ENCODE measurements at regions not wholly inside any gene's neighbourhood (a gene's known extent, or its start where the extent isn't known, plus 50 kb on each side); places are given as distances from the start of the nearest gene placed in this dataset.

DNA sequence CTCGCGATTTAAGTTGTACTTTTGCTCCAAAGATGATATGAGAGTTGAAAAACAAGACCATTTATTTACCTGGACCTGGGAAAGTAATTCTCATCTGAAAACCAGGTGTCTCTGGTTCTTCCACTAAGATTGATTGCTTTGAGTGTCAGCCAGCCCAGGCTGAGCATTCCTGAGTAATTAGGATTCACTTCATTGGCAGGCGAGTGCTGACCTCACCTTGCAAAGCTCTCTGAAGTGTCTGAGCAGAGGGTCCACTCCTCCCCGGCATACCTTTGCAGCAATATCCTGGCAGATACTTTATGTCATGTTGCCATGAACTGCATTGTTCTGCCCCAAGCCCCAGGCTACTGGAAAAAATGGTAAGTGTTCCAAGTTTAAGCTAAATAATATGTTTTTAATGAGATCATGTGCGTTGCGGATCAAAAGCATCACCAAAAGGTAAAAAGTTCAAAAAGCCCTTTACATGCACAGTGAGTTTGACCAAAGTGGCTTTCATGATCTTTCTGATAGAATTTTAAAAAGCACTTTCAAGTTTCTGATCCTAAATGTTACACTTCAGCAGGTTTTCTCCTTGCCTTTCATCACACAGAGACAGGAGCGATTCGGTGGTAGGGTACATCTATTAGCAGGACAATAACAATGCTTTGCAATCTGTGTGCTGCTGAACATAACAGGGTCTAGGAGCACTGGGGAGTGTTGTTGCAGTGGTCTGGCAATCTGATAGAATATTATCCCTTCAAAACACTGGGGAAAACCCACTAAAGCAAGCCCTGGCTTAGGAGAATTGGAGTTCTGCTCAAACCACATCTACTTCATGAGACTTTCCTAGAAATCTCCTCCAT is 127.8 kb upstream of the EEF1E1 start:
- H3K9me3 ChIP-seq (ENCODE audit: insufficient read depth, low read depth, low read length) = no peaks in the 10 kb centered on the region
- no peak overlapping the region for H2AFZ ChIP-seq (ENCODE audit: low read length)
- H3K4me2 ChIP-seq (ENCODE audit: low read depth, low read length, poor library complexity, severe bottlenecking) = no peak overlapping the region
- H3K79me2 ChIP-seq (ENCODE audit: insufficient read depth, low read length) = no peaks in the 10 kb centered on the region
- H3K9ac ChIP-seq (ENCODE audit: low read depth, low read length, poor library complexity, severe bottlenecking) = no peak overlapping the region
- no peak for TF ChIP-seq EZH2phosphoT487 (IDR thresholded peaks at IDR 0.05; ENCODE audit: borderline replicate concordance)
- TF ChIP-seq, protein P1, sequence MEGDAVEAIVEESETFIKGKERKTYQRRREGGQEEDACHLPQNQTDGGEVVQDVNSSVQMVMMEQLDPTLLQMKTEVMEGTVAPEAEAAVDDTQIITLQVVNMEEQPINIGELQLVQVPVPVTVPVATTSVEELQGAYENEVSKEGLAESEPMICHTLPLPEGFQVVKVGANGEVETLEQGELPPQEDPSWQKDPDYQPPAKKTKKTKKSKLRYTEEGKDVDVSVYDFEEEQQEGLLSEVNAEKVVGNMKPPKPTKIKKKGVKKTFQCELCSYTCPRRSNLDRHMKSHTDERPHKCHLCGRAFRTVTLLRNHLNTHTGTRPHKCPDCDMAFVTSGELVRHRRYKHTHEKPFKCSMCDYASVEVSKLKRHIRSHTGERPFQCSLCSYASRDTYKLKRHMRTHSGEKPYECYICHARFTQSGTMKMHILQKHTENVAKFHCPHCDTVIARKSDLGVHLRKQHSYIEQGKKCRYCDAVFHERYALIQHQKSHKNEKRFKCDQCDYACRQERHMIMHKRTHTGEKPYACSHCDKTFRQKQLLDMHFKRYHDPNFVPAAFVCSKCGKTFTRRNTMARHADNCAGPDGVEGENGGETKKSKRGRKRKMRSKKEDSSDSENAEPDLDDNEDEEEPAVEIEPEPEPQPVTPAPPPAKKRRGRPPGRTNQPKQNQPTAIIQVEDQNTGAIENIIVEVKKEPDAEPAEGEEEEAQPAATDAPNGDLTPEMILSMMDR (conservative IDR thresholded peaks at IDR 0.05; ENCODE audit: low read length) = no peak
- H4K20me1 ChIP-seq (ENCODE audit: insufficient read depth, low read length, poor library complexity, severe bottlenecking) = no peaks in the 10 kb centered on the region
- no peaks in the 10 kb centered on the region for H3K27me3 ChIP-seq (ENCODE audit: insufficient read depth, low read length, poor library complexity, severe bottlenecking)
- no peak overlapping the region for H3K4me3 ChIP-seq (ENCODE audit: low read length, poor library complexity, severe bottlenecking)
- no peaks in the 10 kb centered on the region for H3K36me3 ChIP-seq (ENCODE audit: insufficient read depth, low read length)
- no peaks in the 10 kb centered on the region for H3K9me2 ChIP-seq (replicated peaks; ENCODE audit: low read depth, low read length)
- no peaks in the 10 kb centered on the region for H3K4me1 ChIP-seq (ENCODE audit: insufficient read depth, low read length, poor library complexity, severe bottlenecking)
- H3F3A ChIP-seq (ENCODE audit: low read depth) = no peaks in the 10 kb centered on the region

DNA sequence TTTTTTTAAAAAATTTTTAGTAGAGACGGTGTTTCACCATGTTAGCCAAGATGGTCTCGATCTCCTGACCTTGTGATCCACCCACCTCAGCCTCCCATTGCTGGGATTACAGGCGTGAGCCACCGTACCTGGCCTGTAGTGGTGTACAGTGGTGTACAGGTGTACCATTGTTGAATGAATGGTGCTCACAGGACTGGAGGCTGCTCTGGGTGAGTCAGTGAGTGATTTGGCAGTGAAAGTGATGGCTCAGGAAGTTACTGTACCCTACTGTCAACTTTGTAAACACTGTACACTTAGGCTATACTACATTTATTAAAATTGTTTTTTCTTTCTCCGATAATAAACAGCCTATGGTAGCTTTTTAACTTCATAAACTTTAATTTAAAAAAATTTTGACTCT is 122.8 kb upstream of the EEF1E1 start:
- H3K4me3 ChIP-seq (ENCODE audit: low read length, poor library complexity, severe bottlenecking) = no peak overlapping the region
- TF ChIP-seq EZH2phosphoT487 (IDR thresholded peaks at IDR 0.05; ENCODE audit: borderline replicate concordance) = no peak
- TF ChIP-seq, protein P1 (conservative IDR thresholded peaks at IDR 0.05; ENCODE audit: low read length) = no peak
- H3K27me3 ChIP-seq (ENCODE audit: insufficient read depth, low read length, poor library complexity, severe bottlenecking) = no peaks in the 10 kb centered on the region
- no peaks in the 10 kb centered on the region for H3K79me2 ChIP-seq (ENCODE audit: insufficient read depth, low read length)
- H3K4me1 ChIP-seq (ENCODE audit: insufficient read depth, low read length, poor library complexity, severe bottlenecking) = no peaks in the 10 kb centered on the region
- no peaks in the 10 kb centered on the region for H3K36me3 ChIP-seq (ENCODE audit: insufficient read depth, low read length)
- no peak overlapping the region for H3K9ac ChIP-seq (ENCODE audit: low read depth, low read length, poor library complexity, severe bottlenecking)
- no peaks in the 10 kb centered on the region for H4K20me1 ChIP-seq (ENCODE audit: insufficient read depth, low read length, poor library complexity, severe bottlenecking)
- no peaks in the 10 kb centered on the region for H3K9me2 ChIP-seq (replicated peaks; ENCODE audit: low read depth, low read length)
- H3K9me3 ChIP-seq (ENCODE audit: insufficient read depth, low read depth, low read length) = no peaks in the 10 kb centered on the region
- H2AFZ ChIP-seq (ENCODE audit: low read length) = no peak overlapping the region
- no peaks in the 10 kb centered on the region for H3F3A ChIP-seq (ENCODE audit: low read depth)
- H3K4me2 ChIP-seq (ENCODE audit: low read depth, low read length, poor library complexity, severe bottlenecking) = no peak overlapping the region

DNA sequence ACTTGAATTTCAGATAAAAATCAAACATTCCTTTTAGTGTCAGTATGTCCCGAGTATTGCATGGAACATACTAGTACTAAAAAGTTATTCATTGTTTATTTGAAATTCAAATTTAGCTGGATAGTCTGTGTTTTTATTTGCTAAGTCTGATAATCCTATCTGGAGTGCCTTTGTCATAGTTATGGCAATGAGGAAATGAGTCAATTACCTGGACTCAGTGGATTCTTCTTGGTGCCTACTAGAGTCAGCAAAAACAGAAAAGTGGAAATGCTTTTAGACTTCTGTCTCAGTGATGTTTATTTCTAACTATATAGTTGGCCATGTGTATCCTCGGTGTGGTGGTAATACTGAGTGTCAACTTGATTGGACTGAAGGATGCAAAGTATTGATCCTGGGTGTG is 121.3 kb upstream of the EEF1E1 start:
- H3K9me3 ChIP-seq (ENCODE audit: insufficient read depth, low read depth, low read length) = no peaks in the 10 kb centered on the region
- no peaks in the 10 kb centered on the region for H3F3A ChIP-seq (ENCODE audit: low read depth)
- no peak overlapping the region for H2AFZ ChIP-seq (ENCODE audit: low read length)
- H3K9me2 ChIP-seq (replicated peaks; ENCODE audit: low read depth, low read length) = no peaks in the 10 kb centered on the region
- H4K20me1 ChIP-seq (ENCODE audit: insufficient read depth, low read length, poor library complexity, severe bottlenecking) = no peaks in the 10 kb centered on the region
- H3K4me1 ChIP-seq (ENCODE audit: insufficient read depth, low read length, poor library complexity, severe bottlenecking) = peaks cover 6% of the 10 kb centered on the region
- H3K79me2 ChIP-seq (ENCODE audit: insufficient read depth, low read length) = no peaks in the 10 kb centered on the region
- TF ChIP-seq, protein P1 (conservative IDR thresholded peaks at IDR 0.05; ENCODE audit: low read length) = no peak
- TF ChIP-seq EZH2phosphoT487 (IDR thresholded peaks at IDR 0.05; ENCODE audit: borderline replicate concordance) = no peak
- H3K4me2 ChIP-seq (ENCODE audit: low read depth, low read length, poor library complexity, severe bottlenecking) = no peak overlapping the region
- no peaks in the 10 kb centered on the region for H3K27me3 ChIP-seq (ENCODE audit: insufficient read depth, low read length, poor library complexity, severe bottlenecking)
- no peak overlapping the region for H3K9ac ChIP-seq (ENCODE audit: low read depth, low read length, poor library complexity, severe bottlenecking)
- H3K4me3 ChIP-seq (ENCODE audit: low read length, poor library complexity, severe bottlenecking) = no peak overlapping the region
- no peaks in the 10 kb centered on the region for H3K36me3 ChIP-seq (ENCODE audit: insufficient read depth, low read length)
